ENCODE measurements at regions not wholly inside any gene's neighbourhood (a gene's known extent, or its start where the extent isn't known, plus 50 kb on each side); places are given as distances from the start of the nearest gene placed in this dataset.

DNA sequence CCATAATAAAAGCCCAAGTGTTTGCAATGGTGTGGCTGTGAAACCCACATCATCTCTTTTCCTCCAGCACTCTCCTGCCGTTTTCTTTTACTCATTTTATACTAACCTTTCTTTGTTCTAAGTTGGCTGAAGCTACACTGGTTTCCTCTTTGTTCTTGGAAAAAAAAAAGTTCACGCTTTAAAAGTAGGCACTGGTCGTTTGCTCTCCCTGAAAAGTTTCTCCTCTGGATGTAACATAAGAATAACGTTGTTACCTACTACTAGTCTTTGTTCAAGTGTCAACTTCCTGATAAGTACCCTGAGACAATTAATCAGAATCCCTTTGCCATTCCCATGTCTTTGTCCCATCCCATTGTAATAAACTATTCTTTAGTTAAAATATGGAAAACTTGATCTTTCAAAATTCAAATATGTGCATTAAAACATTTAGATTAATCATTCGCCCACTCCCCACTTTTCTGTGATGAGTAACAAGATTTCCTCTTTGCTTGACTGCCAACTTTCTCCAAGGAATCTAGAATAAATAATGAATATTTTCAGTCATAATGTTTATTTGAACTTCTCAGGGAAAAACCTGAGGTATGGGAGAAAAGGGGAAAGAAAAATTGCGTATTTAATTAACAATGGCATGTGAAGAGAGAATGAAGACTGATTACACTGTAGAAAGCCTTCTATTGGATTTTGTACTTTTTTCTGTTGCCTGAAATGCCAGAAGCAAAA, 454.3 kb upstream of the CTNND2 start:
- intact Hi-C loops (cut with DNase I): no loop called here
- TF ChIP-seq, protein P1, sequence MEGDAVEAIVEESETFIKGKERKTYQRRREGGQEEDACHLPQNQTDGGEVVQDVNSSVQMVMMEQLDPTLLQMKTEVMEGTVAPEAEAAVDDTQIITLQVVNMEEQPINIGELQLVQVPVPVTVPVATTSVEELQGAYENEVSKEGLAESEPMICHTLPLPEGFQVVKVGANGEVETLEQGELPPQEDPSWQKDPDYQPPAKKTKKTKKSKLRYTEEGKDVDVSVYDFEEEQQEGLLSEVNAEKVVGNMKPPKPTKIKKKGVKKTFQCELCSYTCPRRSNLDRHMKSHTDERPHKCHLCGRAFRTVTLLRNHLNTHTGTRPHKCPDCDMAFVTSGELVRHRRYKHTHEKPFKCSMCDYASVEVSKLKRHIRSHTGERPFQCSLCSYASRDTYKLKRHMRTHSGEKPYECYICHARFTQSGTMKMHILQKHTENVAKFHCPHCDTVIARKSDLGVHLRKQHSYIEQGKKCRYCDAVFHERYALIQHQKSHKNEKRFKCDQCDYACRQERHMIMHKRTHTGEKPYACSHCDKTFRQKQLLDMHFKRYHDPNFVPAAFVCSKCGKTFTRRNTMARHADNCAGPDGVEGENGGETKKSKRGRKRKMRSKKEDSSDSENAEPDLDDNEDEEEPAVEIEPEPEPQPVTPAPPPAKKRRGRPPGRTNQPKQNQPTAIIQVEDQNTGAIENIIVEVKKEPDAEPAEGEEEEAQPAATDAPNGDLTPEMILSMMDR (IDR thresholded peaks at IDR 0.05): no peak
- Histone ChIP-seq H3K4me1 (no peaks in the 10 kb centered on the region), H3K36me3 (no peaks in the 10 kb centered on the region), H3K9ac (ENCODE audit: low read depth in 2 of 2, low read length in 2 of 2) (no peak overlapping the region), H3K27me3 (no peaks in the 10 kb centered on the region), H3K4me3 (no peak overlapping the region), H3K9me3 (no peaks in the 10 kb centered on the region), H3K27ac (no peak overlapping the region)
- no peak for DNase-seq

DNA sequence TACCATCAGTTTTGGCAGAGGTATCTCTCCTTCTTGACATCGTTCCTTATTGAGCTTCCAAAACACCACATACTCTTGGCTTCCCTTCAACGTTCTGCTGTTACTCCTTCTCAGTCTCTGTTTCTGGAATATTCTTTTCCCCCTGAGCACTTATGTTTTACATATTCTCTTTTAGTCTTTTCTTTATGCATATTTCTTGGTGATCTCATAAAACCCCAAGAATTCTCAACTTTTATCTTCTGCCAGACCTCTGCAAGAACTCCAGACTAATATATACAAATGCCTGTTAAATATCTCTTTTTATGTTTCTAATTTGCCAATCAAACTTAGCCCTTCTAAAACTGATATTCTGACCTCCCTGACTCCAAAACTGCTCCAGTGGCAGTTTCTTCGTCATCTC, 453.4 kb upstream of the CTNND2 start:
- no peaks in the 10 kb centered on the region for H3K27me3 ChIP-seq
- no peaks in the 10 kb centered on the region for H3K4me1 ChIP-seq
- intact Hi-C loops (cut with DNase I): no loop called here
- H3K9ac ChIP-seq (ENCODE audit: low read depth in 2 of 2, low read length in 2 of 2): no peak overlapping the region
- H3K36me3 ChIP-seq: no peaks in the 10 kb centered on the region
- DNase-seq: no peak
- TF ChIP-seq, protein P1 (IDR thresholded peaks at IDR 0.05): no peak
- H3K4me3 ChIP-seq: no peak overlapping the region
- H3K9me3 ChIP-seq: no peaks in the 10 kb centered on the region
- no peak overlapping the region for H3K27ac ChIP-seq

DNA sequence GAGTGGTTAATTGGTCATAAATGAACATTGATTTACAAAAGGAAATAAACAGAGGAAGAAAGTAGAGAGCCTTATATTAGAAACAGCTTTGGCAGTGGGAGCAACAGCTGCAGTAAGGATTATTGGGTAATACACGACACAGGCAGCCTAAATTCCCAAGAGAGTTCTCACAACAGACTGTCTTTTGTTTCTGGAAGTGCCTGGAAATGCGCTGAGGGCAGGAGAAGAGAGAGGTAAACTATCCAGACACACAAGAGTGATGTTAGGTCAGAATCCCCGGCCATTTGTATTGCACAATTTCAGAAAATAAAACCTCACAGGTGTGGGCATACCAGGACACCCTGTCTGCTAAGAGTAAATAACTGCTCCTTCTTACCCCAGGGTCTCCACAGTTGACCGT, 450.4 kb upstream of the CTNND2 start:
- Histone ChIP-seq H3K9ac (ENCODE audit: low read depth in 2 of 2, low read length in 2 of 2) (no peak overlapping the region), H3K27me3 (no peaks in the 10 kb centered on the region), H3K9me3 (no peaks in the 10 kb centered on the region), H3K4me1 (no peaks in the 10 kb centered on the region), H3K36me3 (no peaks in the 10 kb centered on the region), H3K27ac (no peak overlapping the region), H3K4me3 (no peak overlapping the region)
- TF ChIP-seq, protein P1 (IDR thresholded peaks at IDR 0.05): no peak
- intact Hi-C loops (cut with DNase I): no loop called here
- DNase-seq: no peak

DNA sequence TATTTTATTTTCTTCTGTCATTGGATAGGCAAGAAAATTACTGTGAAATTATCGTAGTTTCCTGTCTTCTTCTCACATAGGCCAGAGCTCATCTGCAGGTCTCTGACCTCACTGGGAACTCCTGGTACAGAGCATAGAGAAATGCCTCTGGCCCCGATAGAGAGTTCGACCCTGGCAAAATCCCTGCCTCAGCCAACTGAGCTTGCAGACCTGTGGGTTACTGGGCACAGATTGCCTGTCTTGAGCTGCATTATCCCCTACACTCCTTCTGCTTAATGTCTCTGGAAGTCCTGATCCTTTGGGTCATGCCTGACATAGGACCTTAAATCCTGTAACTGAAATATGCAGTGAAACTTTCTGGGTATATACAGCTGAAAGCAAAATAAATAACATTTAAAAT, 439.3 kb upstream of the CTNND2 start:
- DNase-seq: no peak
- H3K36me3 ChIP-seq: no peaks in the 10 kb centered on the region
- no peak overlapping the region for H3K27ac ChIP-seq
- intact Hi-C loops (cut with DNase I): no loop called here
- TF ChIP-seq, protein P1 (IDR thresholded peaks at IDR 0.05): no peak
- no peaks in the 10 kb centered on the region for H3K9me3 ChIP-seq
- no peak overlapping the region for H3K4me3 ChIP-seq
- H3K4me1 ChIP-seq: no peaks in the 10 kb centered on the region
- H3K9ac ChIP-seq (ENCODE audit: low read depth in 2 of 2, low read length in 2 of 2): no peak overlapping the region
- H3K27me3 ChIP-seq: no peaks in the 10 kb centered on the region

DNA sequence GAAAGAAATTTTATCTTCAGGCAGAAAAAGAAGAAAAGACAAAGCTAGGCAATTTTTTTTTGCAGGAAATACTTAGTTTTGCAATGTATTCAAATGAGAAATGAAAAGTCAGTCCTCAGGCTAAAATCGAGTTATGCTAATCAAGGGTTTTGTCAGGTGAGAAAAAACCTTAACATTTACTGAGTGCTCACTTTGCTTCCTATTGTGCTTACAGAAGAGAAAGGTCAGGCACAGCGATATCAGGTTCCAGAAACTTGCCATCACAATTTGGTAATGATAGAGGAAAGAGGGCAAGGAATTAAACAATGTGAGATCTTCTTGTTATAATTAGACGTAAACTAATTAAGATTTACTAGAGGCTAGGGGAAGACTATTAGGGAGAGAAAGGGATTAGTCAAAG, 431.7 kb upstream of the CTNND2 start:
- intact Hi-C loops (cut with DNase I): no loop called here
- TF ChIP-seq, protein P1 (IDR thresholded peaks at IDR 0.05): no peak

More for the DNA sequence above, 431.7 kb upstream of the CTNND2 start:
- H3K36me3 ChIP-seq: no peaks in the 10 kb centered on the region
- H3K9me3 ChIP-seq: no peaks in the 10 kb centered on the region
- H3K9ac ChIP-seq (ENCODE audit: low read depth in 2 of 2, low read length in 2 of 2): no peak overlapping the region
- H3K27me3 ChIP-seq: no peaks in the 10 kb centered on the region
- H3K4me3 ChIP-seq: no peak overlapping the region
- H3K27ac ChIP-seq: no peak overlapping the region
- H3K4me1 ChIP-seq: no peaks in the 10 kb centered on the region
- no peak for DNase-seq

Data from colonic mucosa (tissue), 4 donors.